NCI-H460 (cell line): ENCODE measurements at regions not wholly inside any gene's neighbourhood (a gene's known extent, or its start where the extent isn't known, plus 50 kb on each side); places are given as distances from the start of the nearest gene placed in this dataset.

Experiments
- DNase-seq: peaks from one replicate; pipeline ENCODE4 v3.0.0-alpha.2; 2016; ENCODE audit warnings: low read depth; ENCODE audit errors: extremely low read depth

DNA sequence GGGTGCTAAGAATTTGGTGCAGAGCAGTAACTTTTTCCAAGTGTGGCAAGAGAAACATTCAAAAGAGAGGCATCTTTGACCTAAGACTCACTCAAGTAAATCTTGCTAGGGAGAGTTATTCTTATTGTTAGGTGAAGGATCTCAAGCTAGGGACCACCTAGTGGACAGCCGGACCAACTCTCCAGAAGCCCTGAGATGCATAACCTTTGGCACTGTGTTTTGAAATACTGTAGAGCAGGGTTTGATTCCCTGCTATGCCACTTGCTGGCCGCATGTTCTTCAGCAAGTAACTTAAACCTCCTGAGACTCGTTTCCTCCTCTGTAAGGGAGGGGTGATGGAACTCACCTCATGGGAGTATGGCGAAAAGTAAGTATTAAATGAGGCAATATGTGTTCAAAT, 336.1 kb upstream of the ADAMTSL1 start:
- no peak for DNase-seq

DNA sequence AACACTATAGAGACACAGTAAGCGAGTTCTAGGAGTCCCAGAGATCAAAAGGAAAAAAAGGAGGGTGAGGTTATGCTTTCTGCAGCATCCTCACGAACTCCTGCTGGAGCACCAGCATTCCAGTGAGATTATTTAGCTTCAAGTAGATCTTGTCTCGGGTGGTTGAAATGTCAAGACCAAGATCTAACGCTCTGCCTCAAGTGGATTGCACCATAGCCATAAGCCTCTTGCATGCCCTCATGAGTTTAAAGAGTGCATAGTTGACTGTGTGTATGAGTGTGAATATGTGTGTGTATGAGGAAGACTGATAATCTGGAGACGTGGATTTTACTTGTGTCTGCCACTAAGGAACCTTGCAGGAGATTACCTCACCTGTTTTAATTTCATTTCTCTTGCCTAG, 335.3 kb upstream of the ADAMTSL1 start:
- DNase-seq: no peak

DNA sequence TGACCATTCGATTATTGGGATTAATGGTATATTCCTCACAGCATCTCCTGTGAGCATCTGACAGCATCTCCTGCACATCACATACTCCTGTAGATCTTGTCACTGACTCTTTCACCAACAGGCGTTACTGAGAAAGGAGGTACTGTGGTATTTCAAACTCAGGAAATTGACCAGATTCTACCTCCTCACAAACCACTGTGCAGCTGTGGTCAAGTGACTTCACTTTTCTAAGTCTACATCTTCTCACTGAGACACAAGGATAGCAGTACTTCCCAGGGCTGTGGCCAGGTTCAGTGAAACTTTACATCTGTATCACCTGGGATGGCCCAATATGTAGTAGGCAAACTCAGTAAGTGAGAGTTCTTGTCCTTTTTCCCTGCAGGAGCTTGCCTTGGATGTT, 332.3 kb upstream of the ADAMTSL1 start:
- DNase-seq: no peak

DNA sequence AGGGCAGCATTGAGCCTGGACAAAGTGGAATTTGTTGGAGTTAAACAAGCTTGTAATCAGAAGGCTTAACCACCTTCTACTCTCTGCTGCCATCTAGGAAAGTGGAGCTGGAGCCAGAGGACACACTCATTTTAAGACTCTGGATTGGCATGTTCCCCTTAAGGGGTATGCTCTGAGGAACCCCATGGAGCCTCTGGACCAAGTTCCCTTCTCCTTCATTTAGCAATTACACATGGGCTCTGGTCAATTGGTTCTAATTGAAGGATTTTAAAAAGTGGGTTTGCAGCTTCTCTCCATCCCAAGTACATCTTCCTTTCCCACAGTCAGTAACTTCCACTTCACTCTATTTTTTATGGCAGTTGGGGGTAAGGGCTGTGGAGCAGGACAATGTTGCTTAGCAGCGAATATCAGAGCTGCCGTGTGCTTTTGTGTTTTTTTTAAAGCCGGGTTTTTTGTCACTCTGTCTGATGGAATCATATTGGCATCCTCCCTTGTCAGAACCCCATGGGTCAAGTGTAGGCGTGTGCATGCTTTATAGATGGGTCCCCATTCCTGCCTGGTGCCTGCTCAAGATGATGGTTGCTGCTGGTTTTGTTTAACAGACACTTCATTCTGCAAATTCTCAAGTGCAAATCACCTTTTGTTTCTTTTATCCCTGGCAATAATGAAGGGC, 330.7 kb upstream of the ADAMTSL1 start:
- DNase-seq: no peak

DNA sequence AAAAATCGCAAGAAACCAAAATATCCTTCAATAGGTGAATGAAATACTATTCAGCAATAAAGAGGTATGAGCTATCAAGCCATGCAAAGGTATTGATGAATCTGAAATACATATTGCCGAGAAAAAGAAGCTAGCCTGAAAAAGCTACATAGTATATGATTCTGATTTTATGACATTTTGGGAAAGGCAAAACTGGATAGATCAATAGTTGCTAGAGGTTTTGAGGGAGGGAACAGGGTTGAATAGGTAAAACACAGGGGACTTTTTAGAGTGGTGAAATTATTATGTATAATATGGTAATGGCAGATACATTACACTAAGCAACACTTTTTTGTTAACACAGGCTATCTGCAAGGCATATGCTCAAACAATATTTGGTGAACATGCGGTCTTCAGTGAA, 327.6 kb upstream of the ADAMTSL1 start:
- DNase-seq: no peak

DNA sequence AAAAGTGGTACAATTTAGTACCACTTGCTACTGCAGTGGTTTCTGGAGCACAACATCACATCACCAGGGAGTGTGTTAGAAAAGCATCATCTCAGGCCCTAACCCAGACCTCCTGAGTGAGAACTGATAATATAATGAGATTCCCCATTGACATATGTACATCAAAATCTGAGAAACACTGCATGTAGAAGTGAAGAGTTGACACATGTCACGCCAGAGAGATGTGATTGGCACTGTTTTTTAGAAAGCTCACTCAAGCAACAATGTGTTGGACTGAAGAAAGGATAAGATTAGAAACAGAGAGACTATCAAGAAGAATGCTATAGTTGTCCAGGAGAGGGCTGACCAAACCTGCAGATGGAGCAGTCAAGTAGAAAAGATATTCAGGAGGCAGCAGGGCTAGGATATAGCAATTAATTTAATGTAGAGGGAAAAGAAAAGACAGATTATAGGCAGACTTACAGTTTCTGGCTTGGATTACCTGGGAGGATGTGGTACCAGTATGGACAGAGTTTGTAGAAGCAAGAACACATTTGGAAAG, 324.4 kb upstream of the ADAMTSL1 start:
- no peak for DNase-seq

DNA sequence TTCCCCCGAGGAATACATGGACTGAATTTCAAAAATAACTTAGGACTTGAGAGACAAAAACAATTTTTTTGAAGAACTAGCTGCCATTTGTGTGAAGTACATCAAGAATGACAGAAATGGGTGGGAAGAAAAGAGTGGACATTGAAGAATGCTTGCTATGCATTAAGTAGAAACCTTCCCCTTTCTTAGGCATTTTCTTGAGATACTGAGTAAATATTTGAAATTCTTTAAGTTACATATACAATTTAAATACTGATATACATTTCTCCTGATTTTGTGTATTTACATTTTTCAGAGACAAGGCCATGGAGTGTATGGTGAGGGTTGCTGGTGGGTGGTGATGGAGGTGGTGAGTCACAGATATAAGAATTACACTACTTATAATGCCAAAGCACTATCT, 319.3 kb upstream of the ADAMTSL1 start:
- DNase-seq: no peak

DNA sequence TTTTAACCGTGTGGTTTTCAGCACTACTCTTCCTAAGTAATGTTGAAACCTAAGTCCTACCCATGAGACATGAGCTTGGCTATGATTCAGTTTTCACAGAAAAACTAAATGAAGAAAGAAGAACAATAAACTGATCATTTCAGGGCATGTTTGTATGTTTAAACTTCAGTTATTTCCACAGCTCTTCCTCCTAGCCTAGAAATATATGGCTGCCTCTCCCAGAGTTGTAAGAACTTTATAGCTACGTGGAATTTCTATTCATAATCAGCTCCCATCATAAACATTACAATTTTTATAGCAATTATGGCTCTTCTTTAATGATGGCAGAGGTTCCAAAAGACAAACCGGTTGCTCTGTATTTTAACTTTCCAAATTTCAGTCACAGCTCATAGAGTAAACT, 314.7 kb upstream of the ADAMTSL1 start:
- no peak for DNase-seq

DNA sequence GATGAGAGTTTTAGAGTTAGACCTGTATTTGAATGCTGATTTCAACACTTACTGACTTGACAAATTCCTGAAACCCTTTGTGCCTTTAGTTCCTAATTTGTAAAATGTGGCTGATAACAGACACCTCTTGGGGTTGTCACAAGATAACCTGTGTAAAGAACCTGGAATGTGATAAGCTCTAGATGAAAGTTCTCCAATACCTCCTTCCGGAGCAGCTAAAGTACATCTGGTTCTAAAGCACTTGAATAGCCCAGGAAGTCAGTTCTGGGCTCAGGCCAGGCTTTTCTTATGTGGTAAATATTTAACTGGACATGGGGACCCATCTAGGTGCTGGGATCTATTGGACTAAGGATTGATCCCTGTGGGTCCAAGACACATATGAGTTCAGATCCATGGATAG, 310.8 kb upstream of the ADAMTSL1 start:
- no peak for DNase-seq

DNA sequence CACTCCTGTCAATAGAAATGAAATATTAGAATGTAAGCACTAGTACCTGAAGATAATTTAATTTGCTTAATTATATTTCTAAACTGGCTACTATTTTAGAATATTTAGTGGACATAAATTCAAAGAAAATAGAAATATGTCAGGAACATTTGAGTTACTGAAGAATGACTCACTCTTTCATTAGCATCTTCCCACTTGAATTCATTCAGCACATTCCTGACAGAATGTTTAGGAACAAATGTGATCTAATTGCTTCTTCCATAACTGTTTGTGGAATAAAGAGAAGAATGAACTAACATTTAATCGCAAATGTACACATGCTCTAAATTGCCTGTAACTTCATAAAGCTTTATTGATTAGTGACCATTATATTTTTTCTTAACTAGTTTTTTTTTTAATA, 306.2 kb upstream of the ADAMTSL1 start:
- DNase-seq: no peak

DNA sequence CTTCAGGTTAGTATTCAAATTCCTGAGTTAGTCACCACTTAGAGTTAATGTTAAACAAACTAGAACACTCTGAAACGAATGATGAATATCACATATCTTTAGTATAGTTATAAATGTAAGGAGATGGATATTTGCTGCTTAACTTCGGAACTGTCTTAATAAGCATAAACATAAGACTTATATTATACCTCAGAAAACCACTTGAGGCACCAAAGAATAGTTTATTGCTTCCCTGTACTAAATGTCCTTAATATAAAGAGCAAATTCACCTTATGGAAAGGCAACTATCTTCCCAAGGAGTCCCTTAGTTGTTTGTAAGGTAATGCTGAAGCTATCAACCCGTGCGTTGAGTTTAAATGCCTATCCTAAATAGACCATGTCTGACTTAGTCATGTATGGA, 300.0 kb upstream of the ADAMTSL1 start:
- no peak for DNase-seq

DNA sequence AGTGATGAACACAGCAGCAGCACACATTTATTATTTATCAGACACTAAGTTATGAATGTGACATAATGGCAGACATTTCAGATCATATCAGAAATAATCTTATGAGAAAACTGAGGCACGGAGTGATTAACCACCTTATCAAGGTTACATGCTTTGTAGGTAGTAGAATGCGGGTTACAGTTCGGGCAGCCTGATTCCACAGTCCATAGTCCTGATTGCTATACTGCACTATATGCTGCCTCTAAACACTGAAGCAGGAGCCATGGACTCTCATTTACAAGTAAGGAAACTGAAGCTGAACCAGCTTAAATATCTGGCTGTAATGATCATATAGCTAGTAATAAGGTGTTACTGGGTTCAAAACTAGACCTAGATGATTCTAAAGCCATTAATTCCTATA, 291.3 kb upstream of the ADAMTSL1 start:
- DNase-seq: no peak

DNA sequence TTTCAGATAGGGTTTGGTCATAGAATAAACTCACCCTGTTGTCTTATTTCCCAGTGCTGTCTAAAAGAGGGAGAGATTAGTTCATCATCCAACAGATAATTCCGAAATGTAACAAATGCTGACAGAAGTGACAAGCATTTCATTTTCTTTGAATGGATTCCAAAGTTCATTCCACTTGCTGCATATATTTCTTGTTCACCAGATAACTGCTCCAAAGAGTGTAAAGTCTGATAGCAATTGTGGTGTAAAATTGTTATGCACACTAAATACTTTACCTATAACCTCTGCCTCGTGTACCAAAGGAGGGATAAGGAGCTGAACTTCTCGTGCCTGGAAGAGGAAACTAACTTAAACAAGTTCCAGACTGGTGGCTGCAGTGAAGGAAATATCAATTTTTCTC, 290.0 kb upstream of the ADAMTSL1 start:
- DNase-seq: no peak

DNA sequence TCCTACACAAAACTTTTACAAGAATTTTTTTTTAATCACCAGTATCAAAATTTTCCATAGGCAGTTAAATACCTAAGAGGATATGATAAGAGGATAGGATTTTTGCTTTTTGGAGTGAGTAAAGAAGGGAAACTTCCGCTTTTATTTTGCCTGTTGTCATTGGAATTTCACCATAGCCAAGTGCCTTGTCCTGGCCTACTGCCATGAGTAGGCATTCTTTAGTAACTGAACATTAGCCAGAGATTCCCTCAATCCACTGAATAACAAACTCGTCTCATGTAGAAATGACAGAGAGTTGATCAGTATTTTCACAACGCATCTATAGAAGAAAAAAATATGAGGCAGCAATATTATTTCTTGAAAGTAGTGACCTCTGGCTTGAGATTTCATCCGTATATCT, 289.6 kb upstream of the ADAMTSL1 start:
- DNase-seq: no peak

DNA sequence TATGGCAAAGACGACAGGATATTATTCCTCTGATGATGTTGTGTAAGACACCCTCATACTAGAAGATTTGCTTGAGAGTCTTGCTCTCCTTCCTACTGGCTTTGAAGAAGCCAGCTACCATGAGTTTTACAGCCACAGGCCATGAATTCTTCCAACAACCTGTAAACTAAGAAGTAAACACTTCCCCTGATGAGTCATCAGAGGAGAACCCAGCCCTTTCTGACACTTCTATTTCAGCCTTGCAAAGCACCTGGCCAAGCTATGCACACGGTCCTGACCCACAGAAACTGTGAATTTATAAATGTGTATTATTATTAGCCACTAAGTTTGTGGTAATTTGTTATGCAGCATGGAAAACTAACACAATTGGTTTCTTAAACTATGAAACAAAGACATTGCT, 288.8 kb upstream of the ADAMTSL1 start:
- DNase-seq: no peak

DNA sequence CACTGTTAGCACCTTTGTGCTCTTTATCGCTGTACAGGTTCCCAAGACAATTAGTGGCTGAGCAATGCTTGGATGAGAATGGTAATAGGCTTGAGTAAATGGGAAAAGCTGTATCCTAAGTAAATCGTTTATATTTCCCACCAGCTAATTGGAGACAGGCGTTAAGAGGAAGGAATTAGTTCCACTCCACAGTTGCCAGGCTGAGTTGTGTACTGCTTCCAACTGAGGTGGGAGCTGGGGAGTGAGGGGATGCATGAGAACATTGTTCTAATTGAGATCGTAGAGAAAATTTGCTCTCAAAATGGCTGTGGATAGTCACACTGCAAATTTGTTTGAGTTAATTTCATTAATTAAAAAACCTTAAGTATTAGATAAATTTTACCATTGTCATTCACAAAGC, 285.0 kb upstream of the ADAMTSL1 start:
- DNase-seq: no peak

DNA sequence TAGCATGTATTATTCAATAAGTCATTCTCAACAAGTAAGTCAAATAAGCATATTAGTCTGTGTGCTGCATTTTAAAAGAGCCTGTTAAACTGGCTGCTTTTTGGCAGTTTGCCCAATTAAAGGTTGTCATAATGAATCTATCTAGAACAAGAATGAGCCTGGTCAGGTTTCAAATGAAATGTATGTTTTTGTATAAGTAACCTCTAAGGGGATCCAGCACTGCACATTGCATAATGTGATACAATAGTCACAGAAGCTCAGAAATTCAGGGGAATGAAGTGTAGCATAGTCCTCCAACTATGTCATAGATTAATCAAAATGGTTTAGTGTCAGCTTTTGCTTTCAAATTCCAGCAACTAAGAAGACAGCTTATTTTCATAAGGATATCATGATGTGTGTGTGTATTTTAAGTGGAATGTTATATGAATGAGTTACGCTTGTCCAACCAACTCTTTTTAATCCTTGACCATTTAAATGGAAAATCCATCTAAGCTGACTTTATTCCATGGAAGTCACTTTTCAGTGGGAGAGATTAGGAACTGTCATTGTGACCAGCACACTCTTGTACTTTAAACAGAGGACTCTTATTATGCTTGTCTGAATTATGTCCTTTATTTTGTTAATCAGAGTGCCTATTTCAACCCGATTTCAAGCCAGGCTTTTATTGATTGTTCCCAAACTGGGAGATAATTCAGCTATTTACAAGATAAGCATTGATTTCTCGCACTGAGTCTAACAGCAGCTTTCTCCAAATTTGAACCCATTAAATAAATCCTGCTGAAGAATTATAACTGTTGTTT, 283.9 kb upstream of the ADAMTSL1 start:
- no peak for DNase-seq

DNA sequence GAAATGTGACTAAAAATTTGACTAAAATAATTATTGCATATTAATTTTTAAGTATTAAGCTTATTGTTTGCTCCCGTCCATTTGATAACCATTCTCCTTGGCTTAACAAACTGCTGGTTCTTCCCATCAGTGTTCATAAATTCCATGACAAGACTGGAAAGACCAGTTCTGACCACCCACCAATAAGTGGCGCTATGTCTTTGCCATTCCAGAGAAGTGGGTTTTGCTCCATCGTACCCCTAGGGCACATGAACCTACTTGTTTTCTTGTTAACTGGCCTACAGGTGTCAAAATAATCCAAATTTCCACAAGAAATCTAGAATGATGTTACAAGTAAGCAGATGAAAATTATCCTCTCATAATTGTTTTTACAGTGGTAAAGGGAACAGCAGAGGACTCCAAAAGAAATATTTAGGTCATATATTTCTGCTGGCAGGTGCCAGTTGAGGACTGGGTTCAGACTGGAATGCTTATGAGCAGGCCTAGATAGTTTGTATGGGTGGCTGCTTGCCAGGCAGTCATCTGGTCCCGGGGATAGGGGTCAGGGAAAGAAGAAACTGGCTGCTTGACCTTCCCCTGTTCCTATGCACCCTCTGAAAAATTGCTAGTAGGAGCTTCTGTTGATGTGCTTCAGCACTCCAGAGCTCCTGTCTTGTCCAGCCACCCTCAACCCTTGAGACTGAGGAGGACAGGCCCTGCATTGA, 283.1 kb upstream of the ADAMTSL1 start:
- DNase-seq: no peak

DNA sequence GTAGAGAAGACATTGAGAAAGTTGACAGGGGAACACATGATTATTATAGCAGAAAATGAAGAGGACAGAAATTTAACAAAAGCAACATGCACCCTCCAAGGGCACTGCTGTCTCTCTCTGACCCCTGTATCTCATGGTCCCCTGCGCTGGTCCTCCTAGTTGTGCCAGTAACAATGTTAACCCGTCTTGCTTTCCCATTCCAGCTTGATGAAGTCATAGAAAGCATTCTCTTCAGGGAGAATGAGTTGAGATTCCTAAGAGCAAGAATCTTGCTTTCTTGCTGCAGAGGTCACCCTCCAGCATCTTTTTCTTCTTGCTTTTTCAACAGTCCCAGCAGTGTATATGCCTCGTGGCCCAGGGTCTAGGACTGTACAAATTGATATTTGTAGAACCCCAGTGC, 279.6 kb upstream of the ADAMTSL1 start:
- DNase-seq: no peak

DNA sequence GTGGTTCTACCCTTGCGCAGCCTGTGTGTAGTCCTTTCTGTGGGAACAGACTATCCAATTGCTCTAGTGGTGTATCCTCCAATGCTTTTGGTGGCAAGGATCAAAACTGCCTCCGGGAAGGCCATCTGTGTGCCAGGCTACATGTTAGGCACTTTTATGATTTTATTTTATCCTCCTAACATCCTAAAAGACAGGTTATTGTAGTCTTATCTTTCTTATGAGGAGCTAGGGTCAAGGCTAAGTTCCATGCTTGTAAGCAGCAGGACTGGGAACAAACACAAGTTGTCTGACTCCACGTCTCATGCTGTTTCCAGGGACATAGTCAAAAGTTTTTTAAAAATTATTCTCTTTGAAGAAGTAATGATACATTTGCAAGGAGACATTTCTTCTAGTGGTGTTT, 278.7 kb upstream of the ADAMTSL1 start:
- DNase-seq: no peak

DNA sequence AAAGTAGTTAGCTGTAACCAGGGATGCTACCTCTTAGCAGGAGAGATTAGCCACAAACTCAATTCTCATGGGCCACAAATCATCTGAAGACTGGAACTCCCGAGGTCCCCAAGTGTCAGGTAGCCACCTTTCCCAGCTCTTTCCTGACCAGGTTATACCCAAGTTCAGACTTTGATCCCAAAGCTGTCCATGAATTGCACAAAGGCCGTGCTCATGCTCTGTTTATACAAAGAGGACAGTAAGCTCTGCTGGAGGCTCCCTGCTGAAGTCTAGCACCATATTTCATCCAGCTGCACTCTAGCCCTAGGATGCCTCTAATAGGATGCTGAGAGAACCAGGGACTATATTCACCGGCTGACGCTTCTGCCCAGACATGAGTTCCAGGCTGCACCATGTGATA, 271.0 kb upstream of the ADAMTSL1 start:
- no peak for DNase-seq

DNA sequence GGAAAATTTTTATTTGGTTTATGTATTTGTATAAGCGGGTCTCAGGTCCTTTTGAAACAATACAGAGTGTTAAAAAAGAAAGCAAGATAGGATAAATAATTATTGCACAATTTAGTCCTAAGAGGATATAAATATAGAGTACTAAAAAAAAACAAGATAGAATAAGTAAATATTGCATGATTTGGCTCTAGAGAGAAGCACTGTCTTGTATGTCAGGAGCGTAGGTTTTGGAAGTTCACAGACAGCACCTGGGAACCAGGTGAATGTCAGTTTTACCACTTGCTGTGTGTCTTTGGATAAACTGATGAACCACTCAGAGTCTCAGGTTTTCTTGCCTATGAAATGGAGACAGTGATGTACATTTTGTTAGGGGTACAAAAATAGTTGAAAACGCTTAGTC, 266.2 kb upstream of the ADAMTSL1 start:
- no peak for DNase-seq
